ENCODE measurements at regions not wholly inside any gene's neighbourhood (a gene's known extent, or its start where the extent isn't known, plus 50 kb on each side); places are given as distances from the start of the nearest gene placed in this dataset.

DNA sequence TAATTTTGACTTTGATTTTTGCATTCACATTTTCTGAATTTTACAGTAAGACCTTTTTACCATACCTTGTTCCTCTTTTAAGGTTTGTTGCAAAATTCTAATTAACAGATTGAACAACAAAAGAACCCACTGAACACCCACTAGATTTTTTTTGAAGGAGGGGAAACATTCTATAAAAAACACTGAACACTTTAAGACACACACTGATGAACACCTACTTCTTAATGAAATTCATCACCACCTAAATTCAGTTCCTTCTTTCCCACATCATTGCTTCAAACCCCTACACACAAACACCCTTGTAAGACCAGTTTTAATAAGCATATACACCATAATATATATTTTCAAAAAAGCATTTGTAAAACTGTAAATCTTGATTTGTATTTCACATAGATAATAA, 559.0 kb upstream of the MEF2C start:
- Histone ChIP-seq H4K5ac (ENCODE audit: insufficient read length, low read depth, low read length) (no peak overlapping the region), H3K4ac (replicated peaks; ENCODE audit: insufficient read length, low read depth, low read length) (no peak overlapping the region), H3K18ac (ENCODE audit: extremely low read depth, low read length) (no peak overlapping the region), H3K79me1 (ENCODE audit: low read depth, low read length) (no peaks in the 10 kb centered on the region), H2BK120ac (replicated peaks; ENCODE audit: low read depth, low read length) (no peak overlapping the region), H3K27me3 (replicated peaks in 1 of 4; ENCODE audit: control insufficient read depth in 3 of 4, extremely low read depth in 1 of 4, insufficient read depth in 3 of 4, low read length in 3 of 4) (peaks cover 0 to 1% (median 0%) of the 10 kb centered on the region in 4 experiments; a peak in 1 of 7 replicates), H3K9ac (replicated peaks in 1 of 4; ENCODE audit: extremely low read depth in 1 of 4, low read depth in 3 of 4, low read length in 3 of 4) (no peak overlapping the region), H3K4me2 (ENCODE audit: insufficient read depth in 1 of 2, low read depth in 2 of 2, low read length in 2 of 2) (no peak overlapping the region), H2AK5ac (ENCODE audit: low read depth, low read length) (no peak overlapping the region), H4K8ac (ENCODE audit: extremely low read depth, insufficient read depth, low read length) (no peak overlapping the region), H3K4me1 (replicated peaks in 1 of 4; ENCODE audit: control insufficient read depth in 3 of 4, insufficient read depth in 4 of 4, low read length in 3 of 4) (no peaks in the 10 kb centered on the region; a peak in 1 of 7 replicates), H2BK5ac (ENCODE audit: low read depth, low read length) (no peak overlapping the region), H3K27ac (ENCODE audit: low read depth, low read length) (no peak overlapping the region), H4K20me1 (replicated peaks in 1 of 2; ENCODE audit: control insufficient read depth in 1 of 2, insufficient read depth in 2 of 2, low read length in 2 of 2) (no peaks in the 10 kb centered on the region), H2BK12ac (ENCODE audit: low read depth, low read length) (no peak overlapping the region), H3K23ac (ENCODE audit: insufficient read length) (no peak overlapping the region), H2BK15ac (ENCODE audit: low read length) (no peak overlapping the region), H2AFZ (ENCODE audit: low read length) (no peak overlapping the region), H3K23me2 (ENCODE audit: low read depth, low read length) (no peaks in the 10 kb centered on the region), H3K4me3 (ENCODE audit: extremely low read depth in 1 of 4, insufficient read depth in 2 of 4, low read depth in 3 of 4, low read length in 4 of 4) (no peak overlapping the region), H4K91ac (replicated peaks; ENCODE audit: insufficient read length, low read length) (no peak overlapping the region), H2BK20ac (ENCODE audit: low read length) (no peak overlapping the region), H3K36me3 (ENCODE audit: control insufficient read depth in 2 of 4, insufficient read depth in 4 of 4, low read length in 3 of 4) (no peaks in the 10 kb centered on the region), H3K9me3 (ENCODE audit: insufficient read depth in 2 of 2, low read depth in 1 of 2, low read length in 1 of 2) (no peaks in the 10 kb centered on the region), H3K79me2 (ENCODE audit: control insufficient read depth in 1 of 2, insufficient read depth in 2 of 2, low read length in 2 of 2) (no peaks in the 10 kb centered on the region), H3K56ac (replicated peaks; ENCODE audit: insufficient read length, low read depth, low read length) (no peak overlapping the region), H3K14ac (ENCODE audit: insufficient read length) (no peak overlapping the region)
- ChIA-PET POLR2A (ENCODE audit: partially characterized antibody) (no interaction called here), CTCF (ENCODE audit: partially characterized antibody) (interaction anchor here (1.2 to 1.4 kb wide), 2 partner anchors 34 to 254 kb away, joined by 3 to 4 read pairs; no protein-coding TSS in a partner anchor)
- DNase-seq (ENCODE audit: low read depth in 1 of 2, low spot score in 2 of 2) (no peak), FAIRE-seq (no peak)
- TF ChIP-seq SIX5 (IDR thresholded peaks at IDR 0.05; ENCODE audit: low read depth, low read length) (no peak), BCL11A (IDR thresholded peaks at IDR 0.05; ENCODE audit: low read depth in 2 of 2, low read length in 2 of 2) (no peak), CEBPB (IDR thresholded peaks at IDR 0.05; ENCODE audit: low read depth, low read length) (no peak), HDAC6 (IDR thresholded peaks at IDR 0.05; ENCODE audit: low read depth, low read length) (no peak), RBBP5 (IDR thresholded peaks at IDR 0.05; ENCODE audit: borderline replicate concordance, low read depth, low read length) (no peak), EP300 (IDR thresholded peaks at IDR 0.05; ENCODE audit: borderline replicate concordance in 1 of 2, low read depth in 2 of 2, low read length in 2 of 2) (no peak), CBX5 (IDR thresholded peaks at IDR 0.05; ENCODE audit: low read depth, low read length) (no peak)
- TF ChIP-seq, protein P1, sequence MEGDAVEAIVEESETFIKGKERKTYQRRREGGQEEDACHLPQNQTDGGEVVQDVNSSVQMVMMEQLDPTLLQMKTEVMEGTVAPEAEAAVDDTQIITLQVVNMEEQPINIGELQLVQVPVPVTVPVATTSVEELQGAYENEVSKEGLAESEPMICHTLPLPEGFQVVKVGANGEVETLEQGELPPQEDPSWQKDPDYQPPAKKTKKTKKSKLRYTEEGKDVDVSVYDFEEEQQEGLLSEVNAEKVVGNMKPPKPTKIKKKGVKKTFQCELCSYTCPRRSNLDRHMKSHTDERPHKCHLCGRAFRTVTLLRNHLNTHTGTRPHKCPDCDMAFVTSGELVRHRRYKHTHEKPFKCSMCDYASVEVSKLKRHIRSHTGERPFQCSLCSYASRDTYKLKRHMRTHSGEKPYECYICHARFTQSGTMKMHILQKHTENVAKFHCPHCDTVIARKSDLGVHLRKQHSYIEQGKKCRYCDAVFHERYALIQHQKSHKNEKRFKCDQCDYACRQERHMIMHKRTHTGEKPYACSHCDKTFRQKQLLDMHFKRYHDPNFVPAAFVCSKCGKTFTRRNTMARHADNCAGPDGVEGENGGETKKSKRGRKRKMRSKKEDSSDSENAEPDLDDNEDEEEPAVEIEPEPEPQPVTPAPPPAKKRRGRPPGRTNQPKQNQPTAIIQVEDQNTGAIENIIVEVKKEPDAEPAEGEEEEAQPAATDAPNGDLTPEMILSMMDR (IDR thresholded peaks at IDR 0.05; ENCODE audit: control extremely low read depth in 1 of 3, insufficient read depth in 1 of 3, low read depth in 1 of 3, low read length in 3 of 3) = no peak
